H1 (cell line): ENCODE measurements at regions not wholly inside any gene's neighbourhood (a gene's known extent, or its start where the extent isn't known, plus 50 kb on each side); places are given as distances from the start of the nearest gene placed in this dataset.

Experiments
- CTCF ChIA-PET: fragments of 300-600 bp; sonication (Branson Sonifier 250); formaldehyde crosslinking; loops from one replicate; lab custom pipeline; 2021; ENCODE audit not compliant: partially characterized antibody; lab: Charles Lee
- POLR2A ChIA-PET: fragments of 300-600 bp; sonication (Branson Sonifier 250); formaldehyde crosslinking; loops from one replicate; lab custom pipeline; 2021; ENCODE audit warnings: inconsistent platforms; ENCODE audit not compliant: partially characterized antibody; lab: Charles Lee
- DNase-seq, 2 experiments: peaks; one replicate each; pipeline versions ENCODE4 v3.0.0 to v3.0.0-alpha.2; 2010 to 2022; ENCODE audit warnings: low spot score in 2 of 2, low read depth in 1 of 2, mixed read lengths in 1 of 2
- FAIRE-seq: peaks from 2 replicates; lab custom pipeline; 2011; peaks lifted over from hg19 to GRCh38; lab: Jason Lieb, UNC
- H2AFZ ChIP-seq: 2 replicates; pipeline ENCODE4 v1.8.1; 2012; ENCODE audit warnings: low read length, inconsistent platforms
- H2AK5ac ChIP-seq: 2 replicates; pipeline ENCODE4 v1.6.1; 2013; ENCODE audit warnings: low read depth, low read length
- H2BK120ac ChIP-seq: replicated peaks from 2 replicates; pipeline ENCODE3; 2013; ENCODE audit warnings: low read depth, low read length, inconsistent platforms
- H2BK12ac ChIP-seq: 2 replicates; pipeline ENCODE4 v1.6.1; 2013; ENCODE audit warnings: low read depth, low read length
- H2BK15ac ChIP-seq: 2 replicates; pipeline ENCODE4 v1.6.1; 2013; ENCODE audit warnings: low read length
- H2BK20ac ChIP-seq: 2 replicates; pipeline ENCODE4 v1.6.1; 2013; ENCODE audit warnings: low read length
- H2BK5ac ChIP-seq: 2 replicates; pipeline ENCODE4 v1.6.1; 2013; ENCODE audit warnings: low read depth, low read length
- H3K14ac ChIP-seq: 2 replicates; pipeline ENCODE4 v1.6.1; 2013; ENCODE audit warnings: inconsistent platforms; ENCODE audit not compliant: insufficient read length
- H3K18ac ChIP-seq: 2 replicates; pipeline ENCODE4 v1.6.1; 2013; ENCODE audit warnings: low read length; ENCODE audit errors: extremely low read depth
- H3K23ac ChIP-seq: 2 replicates; pipeline ENCODE4 v1.6.1; 2013; ENCODE audit warnings: inconsistent platforms; ENCODE audit not compliant: insufficient read length
- H3K23me2 ChIP-seq: 2 replicates; pipeline ENCODE4 v1.6.1; 2013; ENCODE audit warnings: low read depth, low read length
- H3K27ac ChIP-seq: 2 replicates; pipeline ENCODE4 v1.6.1; 2011; ENCODE audit warnings: low read depth, low read length, inconsistent platforms
- H3K27me3 ChIP-seq, 4 experiments: replicated peaks in 1 of 4; 1 replicate in 1 of 4; 2 replicates in 3 of 4; pipeline versions ENCODE4 v1.6.1 to v1.8.1; 2011 to 2013; ENCODE audit warnings: low read length in 3 of 4, mild to moderate bottlenecking in 3 of 4, inconsistent platforms in 2 of 4, mixed read lengths in 2 of 4, moderate library complexity in 1 of 4; ENCODE audit not compliant: control insufficient read depth in 3 of 4, insufficient read depth in 3 of 4; ENCODE audit errors: extremely low read depth in 1 of 4
- H3K36me3 ChIP-seq, 4 experiments: 2 replicates each; pipeline versions ENCODE4 v1.6.1 to v1.8.1; 2011 to 2013; ENCODE audit warnings: mild to moderate bottlenecking in 4 of 4, low read length in 3 of 4, moderate library complexity in 2 of 4, control low read depth in 1 of 4, inconsistent platforms in 1 of 4; ENCODE audit not compliant: insufficient read depth in 4 of 4, control insufficient read depth in 2 of 4
- H3K4ac ChIP-seq: replicated peaks from 2 replicates; pipeline ENCODE3; 2013; ENCODE audit warnings: low read length, low read depth, mixed read lengths, inconsistent platforms; ENCODE audit not compliant: insufficient read length
- H3K4me1 ChIP-seq, 4 experiments: replicated peaks in 1 of 4; 1 replicate in 1 of 4; 2 replicates in 3 of 4; pipeline versions ENCODE4 v1.6.1 to v1.8.1; 2011 to 2013; ENCODE audit warnings: low read length in 3 of 4, inconsistent platforms in 2 of 4, mixed read lengths in 1 of 4; ENCODE audit not compliant: insufficient read depth in 4 of 4, control insufficient read depth in 3 of 4
- H3K4me2 ChIP-seq, 2 experiments: 2 replicates each; pipeline versions ENCODE4 v1.6.1 to v1.8.1; 2011 to 2013; ENCODE audit warnings: low read depth in 2 of 2, low read length in 2 of 2, control low read depth in 1 of 2, inconsistent platforms in 1 of 2, mild to moderate bottlenecking in 1 of 2; ENCODE audit not compliant: insufficient read depth in 1 of 2
- H3K4me3 ChIP-seq, 4 experiments: fragments of 200-600, 300-600 bp in 1 of 4; sonication (generic), shearing (Covaris generic), sonication (Bioruptor Twin) in 1 of 4; 2 replicates each; pipeline versions ENCODE4 v1.5.1 to v1.8.1; 2011 to 2016; ENCODE audit warnings: low read length in 4 of 4, low read depth in 3 of 4, control low read depth in 2 of 4, inconsistent platforms in 2 of 4, mild to moderate bottlenecking in 2 of 4, mixed read lengths in 1 of 4, moderate library complexity in 1 of 4; ENCODE audit not compliant: insufficient read depth in 2 of 4; ENCODE audit errors: extremely low read depth in 1 of 4
- H3K56ac ChIP-seq: replicated peaks from 2 replicates; pipeline ENCODE3; 2013; ENCODE audit warnings: low read depth, mild to moderate bottlenecking, mixed read lengths, low read length, inconsistent platforms; ENCODE audit not compliant: insufficient read length
- H3K79me1 ChIP-seq: 2 replicates; pipeline ENCODE4 v1.6.1; 2013; ENCODE audit warnings: low read depth, low read length, control low read depth
- H3K79me2 ChIP-seq, 2 experiments: 2 replicates each; pipeline versions ENCODE4 v1.6.1 to v1.8.1; 2012 to 2013; ENCODE audit warnings: low read length in 2 of 2, mild to moderate bottlenecking in 2 of 2, inconsistent platforms in 1 of 2; ENCODE audit not compliant: insufficient read depth in 2 of 2, control insufficient read depth in 1 of 2
- H3K9ac ChIP-seq, 4 experiments: replicated peaks in 1 of 4; 1 replicate in 1 of 4; 2 replicates in 3 of 4; pipeline versions ENCODE4 v1.6.1 to v1.8.1; 2011 to 2013; ENCODE audit warnings: low read depth in 3 of 4, low read length in 3 of 4, control low read depth in 2 of 4, mild to moderate bottlenecking in 2 of 4, moderate library complexity in 2 of 4, inconsistent platforms in 1 of 4; ENCODE audit errors: extremely low read depth in 1 of 4
- H3K9me3 ChIP-seq, 2 experiments: 2 replicates each; pipeline versions ENCODE4 v1.6.1 to v1.8.1; 2012 to 2013; ENCODE audit warnings: mild to moderate bottlenecking in 2 of 2, moderate library complexity in 2 of 2, control low read depth in 1 of 2, inconsistent platforms in 1 of 2, low read depth in 1 of 2, low read length in 1 of 2, mixed read lengths in 1 of 2; ENCODE audit not compliant: insufficient read depth in 2 of 2
- H4K20me1 ChIP-seq, 2 experiments: replicated peaks in 1 of 2; 2 replicates each; pipeline versions ENCODE3 to v1.8.1; 2011 to 2013; ENCODE audit warnings: inconsistent platforms in 2 of 2, low read length in 2 of 2, mild to moderate bottlenecking in 1 of 2; ENCODE audit not compliant: insufficient read depth in 2 of 2, control insufficient read depth in 1 of 2
- H4K5ac ChIP-seq: 2 replicates; pipeline ENCODE4 v1.6.1; 2013; ENCODE audit warnings: low read length, low read depth, mixed read lengths, inconsistent platforms; ENCODE audit not compliant: insufficient read length
- H4K8ac ChIP-seq: 2 replicates; pipeline ENCODE4 v1.8.0; 2013; ENCODE audit warnings: mild to moderate bottlenecking, moderate library complexity, low read length, inconsistent platforms; ENCODE audit not compliant: insufficient read depth; ENCODE audit errors: extremely low read depth
- H4K91ac ChIP-seq: replicated peaks from 2 replicates; pipeline ENCODE3; 2013; ENCODE audit warnings: low read length, mixed read lengths, inconsistent platforms; ENCODE audit not compliant: insufficient read length
- BACH1 ChIP-seq: IDR thresholded peaks from 2 replicates; pipeline ENCODE4 v1.6.1; 2012; ENCODE audit warnings: low read length, improper control_type of control experiment
- BCL11A ChIP-seq, 2 experiments: IDR thresholded peaks; one replicate each; pipeline ENCODE4 v1.6.1; 2011; ENCODE audit warnings: low read depth in 2 of 2, low read length in 2 of 2, mild to moderate bottlenecking in 2 of 2
- EGR1 ChIP-seq: IDR thresholded peaks from 2 replicates; pipeline ENCODE4 v1.6.1; 2011; ENCODE audit warnings: low read depth, low read length, borderline replicate concordance
- EP300 ChIP-seq, 2 experiments: IDR thresholded peaks; 1 replicate in 1 of 2; 2 replicates in 1 of 2; pipeline ENCODE4 v1.6.1; 2011 to 2012; ENCODE audit warnings: low read depth in 2 of 2, low read length in 2 of 2, mild to moderate bottlenecking in 2 of 2, borderline replicate concordance in 1 of 2, inconsistent platforms in 1 of 2, moderate library complexity in 1 of 2
- GTF2F1 ChIP-seq: IDR thresholded peaks from 2 replicates; pipeline ENCODE4 v1.6.1; 2012; ENCODE audit warnings: low read depth, low read length, improper control_type of control experiment, borderline replicate concordance
- NANOG ChIP-seq: IDR thresholded peaks from 2 replicates; pipeline ENCODE4 v1.6.1; 2011; ENCODE audit warnings: low read length, low read depth, mild to moderate bottlenecking, inconsistent platforms; ENCODE audit not compliant: insufficient read depth, poor library complexity, severe bottlenecking
- POLR2AphosphoS5 ChIP-seq: IDR thresholded peaks from 2 replicates; pipeline ENCODE4 v1.6.1; 2011; ENCODE audit warnings: low read depth, low read length
- RAD21 ChIP-seq, 2 experiments: IDR thresholded peaks in 1 of 2; conservative IDR thresholded peaks in 1 of 2; 2 replicates each; pipeline ENCODE4 v1.6.1; 2011; ENCODE audit warnings: low read depth in 2 of 2, low read length in 2 of 2, improper control_type of control experiment in 1 of 2, inconsistent platforms in 1 of 2, mild to moderate bottlenecking in 1 of 2, moderate library complexity in 1 of 2
- SUZ12 ChIP-seq: fragments of 200-600 bp; sonication (generic); IDR thresholded peaks from 2 replicates; pipeline ENCODE4 v1.6.1; 2012; ENCODE audit warnings: mild to moderate bottlenecking, inconsistent platforms, low read length, moderate library complexity, mixed read lengths
- TBP ChIP-seq: IDR thresholded peaks from 2 replicates; pipeline ENCODE4 v1.6.1; 2011; ENCODE audit warnings: low read depth, low read length, improper control_type of control experiment
- TEAD4 ChIP-seq: IDR thresholded peaks from 2 replicates; pipeline ENCODE4 v1.6.1; 2012; ENCODE audit warnings: low read depth, low read length, inconsistent platforms, mixed read lengths
- WGBS, 2 experiments: shearing (Covaris generic) in 1 of 2; methylation state at CpG; one replicate each; pipeline versions ENCODE4 v1.1.6 to v1.1.7; 2013 to 2015; ENCODE audit warnings: low lambda C conversion rate in 2 of 2, mixed read lengths in 2 of 2, inconsistent platforms in 1 of 2, low coverage in 1 of 2, missing lambda C conversion rate in 1 of 2; ENCODE audit not compliant: insufficient replicate concordance in 2 of 2, insufficient coverage in 1 of 2, insufficient read length in 1 of 2; ENCODE audit errors: extremely low coverage in 1 of 2, missing lambda C conversion rate in 1 of 2; 5-methylcytosine and 5-hydroxymethylcytosine counted together

- no peaks in the 10 kb centered on the region for H3K23me2 ChIP-seq
- no peak overlapping the region for H2AK5ac ChIP-seq
- H3K56ac ChIP-seq = no peak overlapping the region
- H3K79me1 ChIP-seq = no peaks in the 10 kb centered on the region
- H2BK12ac ChIP-seq = no peak overlapping the region
- DNase-seq (no peak), FAIRE-seq (no peak)
- peaks cover 0 to 4% (median 0%) of the 10 kb centered on the region in 4 experiments; a peak in 1 of 7 replicates for H3K4me1 ChIP-seq
- no peak overlapping the region for H2BK20ac ChIP-seq
- H3K36me3 ChIP-seq = no peaks in the 10 kb centered on the region
- H4K8ac ChIP-seq = no peak overlapping the region
- no peak overlapping the region for H3K14ac ChIP-seq
- no peak for TF ChIP-seq GTF2F1
- no peak for TF ChIP-seq EGR1
- TF ChIP-seq POLR2AphosphoS5 = no peak
- no peak for TF ChIP-seq SUZ12
- no peak for TF ChIP-seq TEAD4
- TF ChIP-seq TBP = no peak
- TF ChIP-seq EP300 (IDR thresholded peaks at IDR 0.05; ENCODE audit: borderline replicate concordance in 1 of 2, low read depth in 2 of 2, low read length in 2 of 2) = no peak
- TF ChIP-seq BACH1 = no peak
- no peak for TF ChIP-seq BCL11A (IDR thresholded peaks at IDR 0.05; ENCODE audit: low read depth in 2 of 2, low read length in 2 of 2)
- TF ChIP-seq RAD21 (IDR thresholded peaks at IDR 0.05 in 1 of 2, conservative IDR thresholded peaks at IDR 0.05 in 1 of 2; ENCODE audit: low read depth in 2 of 2, low read length in 2 of 2) = no peak
- TF ChIP-seq NANOG = no peak
- H4K20me1 ChIP-seq = no peaks in the 10 kb centered on the region
- no peak overlapping the region for H3K9ac ChIP-seq
- 87% methylated on average over 11 of the region's 11 CpGs; no CpG with 5 or more reads in 1 of the 2 experiments for WGBS, 2 experiments
- H2BK15ac ChIP-seq = no peak overlapping the region
- no peak overlapping the region for H3K18ac ChIP-seq
- no peak overlapping the region for H3K4ac ChIP-seq
- H4K5ac ChIP-seq = no peak overlapping the region
- H4K91ac ChIP-seq = no peak overlapping the region
- ChIA-PET CTCF (interaction anchor here (0.8 to 2.2 kb wide), 3 partner anchors 16 to 123 kb away, joined by 3 to 8 read pairs (median 6); no protein-coding TSS in a partner anchor), POLR2A (no interaction called here)
- no peak overlapping the region for H2BK120ac ChIP-seq
- no peaks in the 10 kb centered on the region for H3K27me3 ChIP-seq
- no peak overlapping the region for H3K4me2 ChIP-seq
- no peak overlapping the region for H3K4me3 ChIP-seq
- no peaks in the 10 kb centered on the region for H3K9me3 ChIP-seq
- no peaks in the 10 kb centered on the region for H3K79me2 ChIP-seq
- H2BK5ac ChIP-seq = no peak overlapping the region
- H2AFZ ChIP-seq = no peak overlapping the region
- H3K27ac ChIP-seq = no peak overlapping the region
- H3K23ac ChIP-seq = no peak overlapping the region
Measured at GRCh38 chr11:33559567-33559966, 141.1 kb downstream of the C11orf91 start.
